HCT116 (cell line): ENCODE measurements at regions not wholly inside any gene's neighbourhood (a gene's known extent, or its start where the extent isn't known, plus 50 kb on each side); places are given as distances from the start of the nearest gene placed in this dataset.

Experiments used
- ATAC-seq: fragments of 200-7000 bp; cut with Tn5 transposase; 2 replicates; pipeline ENCODE4 v1.9.1; 2020; ENCODE audit warnings: mild to moderate bottlenecking, moderate library complexity
- BruUV-seq: library from RNA; stranded (reverse); fragments of 400-500 nt; replicated peaks from 2 replicates; lab custom pipeline; 2021; lab: Mats Ljungman, UMichigan
- CTCF ChIA-PET: fragments of 300-600 bp; sonication (Branson Sonifier 250); formaldehyde crosslinking; loops from one replicate; lab custom pipeline; 2021; ENCODE audit warnings: antibody characterized with exemption; lab: Charles Lee
- POLR2A ChIA-PET: fragments of 300-600, 350-600 bp; sonication (Branson Sonifier 250); formaldehyde crosslinking; loops from one replicate; lab custom pipeline; 2021; ENCODE audit warnings: antibody characterized with exemption; lab: Charles Lee
- RAD21 ChIA-PET, 2 experiments: fragments of 300-600 bp; sonication (Branson Sonifier 250); formaldehyde crosslinking; loops; one replicate each; lab custom pipeline; 2023; ENCODE audit warnings: low total read pairs in 2 of 2; ENCODE audit not compliant: uncharacterized antibody in 2 of 2, unreplicated experiment in 2 of 2, low non-redundant PET in 1 of 2; lab: Charles Lee
- DNase-seq: peaks from one replicate; pipeline ENCODE4 v3.0.0-alpha.2; 2010; ENCODE audit warnings: low read depth, low spot score
- H2AFZ ChIP-seq: fragments of 200-600 bp; shearing (Covaris generic), sonication (generic); 2 replicates; pipeline ENCODE4 v1.6.1; 2017; ENCODE audit warnings: low read depth, mixed run types, mixed read lengths, antibody characterized with exemption, low read length; ENCODE audit not compliant: poor library complexity, severe bottlenecking
- H3K27ac ChIP-seq: 2 replicates; pipeline ENCODE4 v1.5.1; 2012; ENCODE audit warnings: low read depth, low read length
- H3K27me3 ChIP-seq: fragments of 200-600 bp; sonication (generic); 2 replicates; pipeline ENCODE4 v1.6.1; 2016; ENCODE audit warnings: mixed run types, low read length, mixed read lengths; ENCODE audit not compliant: insufficient read depth
- H3K36me3 ChIP-seq, 2 experiments: fragments of 200-500 bp in 1 of 2; fragments of 200-600 bp in 1 of 2; sonication (Bioruptor generic) in 1 of 2; sonication (generic) in 1 of 2; 2 replicates each; pipeline versions ENCODE4 v1.5.1 to v1.6.1; 2014 to 2016; ENCODE audit warnings: low read length in 2 of 2, inconsistent platforms in 1 of 2, mixed read lengths in 1 of 2, mixed run types in 1 of 2; ENCODE audit not compliant: insufficient read depth in 2 of 2, control insufficient read depth in 1 of 2
- H3K4me1 ChIP-seq, 2 experiments: fragments of 200-600 bp in 1 of 2; sonication (generic) in 1 of 2; 2 replicates each; pipeline versions ENCODE4 v1.5.1 to v1.6.1; 2012 to 2017; ENCODE audit warnings: low read length in 2 of 2, inconsistent platforms in 1 of 2, mild to moderate bottlenecking in 1 of 2, mixed read lengths in 1 of 2, mixed run types in 1 of 2, moderate library complexity in 1 of 2; ENCODE audit not compliant: insufficient read depth in 2 of 2, control insufficient read depth in 1 of 2
- H3K4me2 ChIP-seq: fragments of 200-600 bp; sonication (generic); 2 replicates; pipeline ENCODE4 v1.6.1; 2017; ENCODE audit warnings: mixed run types, low read length, mixed read lengths
- H3K4me3 ChIP-seq, 2 experiments: fragments of 200-600 bp in 1 of 2; sonication (generic) in 1 of 2; replicated peaks in 1 of 2; 2 replicates each; pipeline ENCODE4 v1.5.1; 2011 to 2016; ENCODE audit warnings: low read length in 2 of 2, control low read depth in 1 of 2, low read depth in 1 of 2, mild to moderate bottlenecking in 1 of 2, mixed read lengths in 1 of 2, mixed run types in 1 of 2
- H3K79me2 ChIP-seq: fragments of 200-600 bp; sonication (generic); 2 replicates; pipeline ENCODE4 v1.6.1; 2017; ENCODE audit warnings: mild to moderate bottlenecking, mixed run types, low read length, moderate library complexity, mixed read lengths; ENCODE audit not compliant: insufficient read depth
- H3K9ac ChIP-seq: fragments of 200-600 bp; sonication (generic); 2 replicates; pipeline ENCODE4 v1.6.1; 2016; ENCODE audit warnings: low read length, mixed read lengths
- H3K9me2 ChIP-seq: fragments of 200-600 bp; sonication (generic), shearing (Covaris generic); 2 replicates; pipeline ENCODE4 v1.6.1; 2017; ENCODE audit warnings: mixed run types, mild to moderate bottlenecking, moderate library complexity; ENCODE audit not compliant: insufficient read depth
- H3K9me3 ChIP-seq, 2 experiments: fragments of 200-500 bp in 1 of 2; fragments of 200-600 bp in 1 of 2; sonication (Bioruptor generic) in 1 of 2; sonication (generic) in 1 of 2; 2 replicates each; pipeline ENCODE4 v1.6.1; 2014 to 2017; ENCODE audit warnings: low read length in 2 of 2, mixed read lengths in 2 of 2, inconsistent platforms in 1 of 2, low read depth in 1 of 2, mild to moderate bottlenecking in 1 of 2, mixed run types in 1 of 2, moderate library complexity in 1 of 2; ENCODE audit not compliant: control insufficient read depth in 1 of 2, insufficient read depth in 1 of 2
- H4K20me1 ChIP-seq: fragments of 200-600 bp; sonication (generic), shearing (Covaris generic); 2 replicates; pipeline ENCODE4 v1.6.1; 2017; ENCODE audit warnings: mixed run types, mild to moderate bottlenecking, moderate library complexity; ENCODE audit not compliant: insufficient read depth
- ATF3 ChIP-seq: IDR thresholded peaks from 2 replicates; pipeline ENCODE4 v1.6.1; 2012
- CBX3 ChIP-seq: IDR thresholded peaks from 2 replicates; pipeline ENCODE4 v1.6.1; 2012; ENCODE audit warnings: low read depth
- CEBPB ChIP-seq: IDR thresholded peaks from 2 replicates; pipeline ENCODE4 v1.6.1; 2012; ENCODE audit warnings: low read depth
- CTCF ChIP-seq, 3 experiments: fragments of 200-600 bp in 1 of 3; sonication (generic) in 1 of 3; IDR thresholded peaks in 2 of 3; conservative IDR thresholded peaks in 1 of 3; 2 replicates each; pipeline ENCODE4 v1.5.1; 2012 to 2017; ENCODE audit warnings: low read depth in 2 of 3, low read length in 2 of 3, antibody characterized with exemption in 1 of 3, borderline replicate concordance in 1 of 3, control low read depth in 1 of 3, mild to moderate bottlenecking in 1 of 3, mixed read lengths in 1 of 3, mixed run types in 1 of 3, moderate library complexity in 1 of 3; ENCODE audit not compliant: insufficient read depth in 1 of 3
- EGR1 ChIP-seq: IDR thresholded peaks from 2 replicates; pipeline ENCODE4 v1.6.1; 2012; ENCODE audit warnings: low read depth
- FOSL1 ChIP-seq: IDR thresholded peaks from 2 replicates; pipeline ENCODE4 v1.6.1; 2012; ENCODE audit warnings: low read depth
- JUND ChIP-seq: IDR thresholded peaks from 2 replicates; pipeline ENCODE4 v1.6.1; 2012
- POLR2A ChIP-seq: IDR thresholded peaks from 2 replicates; pipeline ENCODE4 v1.7.0; 2011; ENCODE audit warnings: borderline replicate concordance; ENCODE audit not compliant: insufficient read depth, insufficient read length; ENCODE audit errors: extremely low read depth
- SIN3A ChIP-seq: IDR thresholded peaks from 2 replicates; pipeline ENCODE4 v1.6.1; 2012; ENCODE audit warnings: low read depth
- SP1 ChIP-seq: IDR thresholded peaks from 2 replicates; pipeline ENCODE4 v1.6.1; 2012; ENCODE audit warnings: low read depth
- TCF7L2 ChIP-seq: IDR thresholded peaks from 2 replicates; pipeline ENCODE4 v1.7.0; 2011; ENCODE audit warnings: borderline replicate concordance, inconsistent platforms; ENCODE audit not compliant: insufficient read depth, insufficient read length; ENCODE audit errors: extremely low read depth
- YY1 ChIP-seq: IDR thresholded peaks from 2 replicates; pipeline ENCODE4 v1.6.1; 2011; ENCODE audit warnings: low read length, low read depth, moderate library complexity, mild to moderate bottlenecking; ENCODE audit not compliant: insufficient replicate concordance; ENCODE audit errors: extremely low read depth
- ZBTB33 ChIP-seq: IDR thresholded peaks from 2 replicates; pipeline ENCODE4 v1.6.1; 2011; ENCODE audit warnings: mild to moderate bottlenecking, low read length, moderate library complexity; ENCODE audit not compliant: insufficient replicate concordance; ENCODE audit errors: extremely low read depth
- ZNF274 ChIP-seq: fragments of 200-500 bp; sonication (Bioruptor generic); IDR thresholded peaks from 2 replicates; pipeline ENCODE4 v1.6.1; 2014; ENCODE audit warnings: mild to moderate bottlenecking, low read depth, low read length, inconsistent platforms
- intact Hi-C: fragments of 100-400 bp; cut with micrococcal nuclease; formaldehyde crosslinking; loops from 2 replicates; pipeline ENCODE4 v1.10.0; 2022

DNA sequence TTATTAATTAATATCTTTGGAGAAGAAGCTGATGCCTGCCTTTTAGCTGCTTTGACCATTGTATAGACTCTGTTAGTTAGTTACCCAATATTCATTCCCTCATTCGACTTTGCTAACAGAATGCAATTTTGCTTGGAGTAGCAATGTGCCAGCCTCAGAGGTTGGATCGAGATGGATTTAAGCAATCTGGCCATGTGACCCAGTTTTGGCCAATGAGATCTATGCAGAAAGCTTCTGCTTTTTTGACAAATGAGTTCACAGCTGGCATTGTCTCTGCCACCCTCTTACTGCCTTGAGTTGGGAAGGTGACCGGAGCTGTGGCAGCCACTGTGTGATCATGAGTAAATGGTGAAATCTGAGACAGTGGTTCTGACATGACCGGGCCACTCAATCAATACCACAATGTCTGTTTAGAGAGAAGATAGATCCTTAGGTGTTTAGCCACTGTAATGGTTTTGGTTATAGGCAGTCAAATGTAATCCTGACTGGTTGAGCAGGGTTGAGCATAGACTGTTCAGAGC is 74.9 kb upstream of the MED13L start (continued):
- TF ChIP-seq ZNF274 = no peak
- TF ChIP-seq CEBPB = no peak
- no peak for TF ChIP-seq EGR1
- no peak for TF ChIP-seq JUND
- TF ChIP-seq TCF7L2 = no peak
- no peak for TF ChIP-seq POLR2A
- no peak for TF ChIP-seq SIN3A
- TF ChIP-seq ZBTB33 = no peak

DNA sequence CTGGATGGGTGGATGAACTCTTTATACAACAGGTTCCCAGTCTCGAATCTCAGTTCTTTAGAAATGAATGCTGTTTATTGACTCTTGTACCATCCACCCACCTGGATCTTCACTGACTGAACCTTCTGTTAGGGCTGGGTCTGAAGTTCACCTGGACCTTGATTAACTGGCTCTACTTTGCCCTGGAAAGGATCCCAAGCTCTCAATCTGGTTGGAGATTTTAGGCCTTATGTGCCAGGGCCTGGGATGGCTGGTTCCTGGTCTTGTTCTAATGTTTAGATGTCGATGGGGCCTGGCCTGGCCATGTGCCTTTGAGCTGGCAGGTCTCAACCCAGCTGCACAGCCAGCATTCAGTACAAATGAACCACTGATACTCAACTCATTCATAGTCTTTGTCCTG is 76.5 kb upstream of the MED13L start:
- Histone ChIP-seq H3K79me2 (no peaks in the 10 kb centered on the region), H3K27me3 (no peaks in the 10 kb centered on the region), H4K20me1 (no peaks in the 10 kb centered on the region), H3K9me2 (no peaks in the 10 kb centered on the region), H3K36me3 (no peaks in the 10 kb centered on the region), H2AFZ (no peak overlapping the region), H3K9ac (no peak overlapping the region), H3K4me1 (peaks cover 4 to 6% of the 10 kb centered on the region in 2 experiments; a peak in 3 of 4 replicates), H3K4me3 (no peak overlapping the region), H3K9me3 (no peaks in the 10 kb centered on the region), H3K4me2 (no peak overlapping the region), H3K27ac (no peak overlapping the region)
- no peak for DNase-seq
- CTCF ChIA-PET = no interaction called here
- ATAC-seq = no peak
- TF ChIP-seq CTCF (IDR thresholded peaks at IDR 0.05 in 2 of 3, conservative IDR thresholded peaks at IDR 0.05 in 1 of 3; ENCODE audit: borderline replicate concordance in 1 of 3, insufficient read depth in 1 of 3, low read depth in 2 of 3, low read length in 2 of 3) (no peak), ATF3 (no peak), EGR1 (no peak), SIN3A (no peak), ZBTB33 (no peak), YY1 (no peak), SP1 (no peak), CBX3 (no peak), FOSL1 (no peak)
- RAD21 ChIA-PET = no interaction called here
- POLR2A ChIA-PET = no interaction called here
- BruUV-seq = no TSS peak
- intact Hi-C loops = no loop called here
